ENCODE measurements at regions not wholly inside any gene's neighbourhood (a gene's known extent, or its start where the extent isn't known, plus 50 kb on each side); places are given as distances from the start of the nearest gene placed in this dataset.

- DNase-seq: no peak
These were observed 57.2 kb upstream of the TMEM196 start for GRCh38 chr7:19830604-19831003.
